GM21423 (cell line): ENCODE measurements at regions not wholly inside any gene's neighbourhood (a gene's known extent, or its start where the extent isn't known, plus 50 kb on each side); places are given as distances from the start of the nearest gene placed in this dataset.
"Not testable (repeated sequence)": the region's sequence is repeated elsewhere in the genome, so short reads cannot be mapped to it uniquely, and the experiment has no call there.

Source experiments
- ATAC-seq: cut with Tn5 transposase; IDR thresholded peaks from one replicate; pipeline ENCODE4 v1.9.1; 2021; ENCODE audit warnings: mild to moderate bottlenecking, moderate library complexity; ENCODE audit not compliant: unreplicated experiment

DNA sequence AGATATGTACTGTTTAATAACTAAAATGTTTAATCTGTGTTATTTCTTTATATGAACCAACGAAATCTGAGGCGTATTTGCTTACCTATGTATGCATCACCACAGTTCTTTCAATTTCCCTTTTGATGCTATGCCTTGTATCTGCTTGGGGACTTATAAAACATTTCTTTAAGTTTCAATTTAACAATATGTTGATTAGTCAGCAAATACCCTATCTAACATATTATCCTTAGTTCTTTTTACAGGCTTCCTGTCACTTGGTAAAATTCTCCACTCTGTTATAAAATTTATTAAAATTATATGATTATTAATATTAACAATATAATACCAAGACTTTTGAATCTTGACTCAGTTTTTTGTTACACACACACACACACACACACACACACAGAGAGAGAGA lies 174.3 kb downstream of the CPS1 start:
- no peak for ATAC-seq

DNA sequence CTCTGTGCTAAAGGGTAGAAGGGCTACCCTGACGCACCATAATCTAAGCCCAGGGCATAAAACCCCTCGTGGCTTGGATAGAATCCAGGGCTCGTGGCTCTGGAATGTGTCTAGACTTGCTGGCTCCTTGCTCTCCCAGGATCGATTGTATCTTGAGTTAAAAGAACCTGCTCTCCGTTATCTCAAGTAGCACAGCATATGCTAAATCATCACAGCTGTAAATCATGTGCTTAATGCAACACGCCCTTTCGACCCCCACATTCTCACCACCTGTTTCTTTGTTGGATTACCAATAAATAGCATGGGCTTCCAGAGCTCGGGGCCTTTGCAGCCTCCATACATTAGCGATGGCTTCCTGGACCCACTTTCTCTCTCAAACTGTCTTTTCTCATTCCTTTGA lies 190.4 kb downstream of the CPS1 start:
- not testable (repeated sequence) for ATAC-seq

DNA sequence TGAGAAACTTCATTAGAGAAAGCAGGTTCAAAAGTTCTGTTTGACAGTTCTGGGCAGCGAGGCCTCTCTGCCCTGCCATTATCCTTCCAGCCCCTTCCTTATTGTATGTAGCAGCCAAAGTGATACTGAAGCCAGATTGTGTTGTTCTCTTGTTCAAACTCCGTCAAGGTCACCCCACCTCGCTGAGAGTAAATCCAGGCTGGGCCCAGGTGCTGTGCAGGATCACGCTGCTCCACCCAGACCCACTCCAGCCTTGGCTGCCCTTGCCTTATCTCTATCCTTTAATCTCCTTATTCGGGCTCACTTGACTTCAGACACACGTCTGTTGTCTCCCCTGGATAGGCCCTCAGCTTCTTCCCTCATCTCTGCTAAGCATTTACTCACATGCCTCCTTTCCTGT lies 196.1 kb downstream of the CPS1 start:
- ATAC-seq, result no peak

DNA sequence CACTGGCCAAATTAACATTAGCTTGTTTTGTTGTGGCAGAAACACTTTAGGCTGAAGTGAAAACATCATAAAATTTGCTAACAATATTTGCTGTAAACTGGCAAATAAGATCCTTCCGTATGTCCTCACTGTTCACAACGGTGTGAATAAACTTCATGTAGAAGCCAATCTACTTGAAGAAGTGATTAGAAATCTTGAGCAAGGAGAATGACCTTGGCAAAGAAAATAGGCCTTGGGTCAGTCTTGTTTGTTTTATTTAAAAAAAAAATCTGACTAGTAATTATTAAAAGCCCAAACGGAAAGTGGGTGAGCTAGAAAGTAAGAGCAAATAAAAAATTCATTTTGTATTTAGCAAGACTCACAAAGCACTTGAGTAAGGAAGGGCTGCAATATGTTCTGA lies 197.0 kb downstream of the CPS1 start:
- ATAC-seq, result no peak

DNA sequence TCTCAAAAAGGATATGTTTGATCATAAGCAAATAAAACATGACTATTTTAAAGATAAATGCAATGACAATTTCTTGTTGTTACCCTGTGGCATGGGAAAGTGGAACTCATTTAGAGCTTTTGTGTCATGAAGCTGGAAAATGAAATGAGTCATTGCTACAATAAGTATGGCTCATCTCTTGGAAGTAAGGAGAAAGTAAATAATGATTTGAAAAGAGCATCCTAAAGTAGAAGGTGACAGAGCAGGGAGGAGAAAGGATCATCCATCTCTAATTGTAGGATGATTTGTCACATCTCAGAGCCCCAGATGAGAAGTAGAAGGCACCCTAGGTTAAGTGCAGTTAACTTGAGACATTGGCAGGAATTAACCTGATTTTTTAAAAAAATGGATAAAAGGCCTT lies 200.5 kb downstream of the CPS1 start:
- no peak for ATAC-seq

DNA sequence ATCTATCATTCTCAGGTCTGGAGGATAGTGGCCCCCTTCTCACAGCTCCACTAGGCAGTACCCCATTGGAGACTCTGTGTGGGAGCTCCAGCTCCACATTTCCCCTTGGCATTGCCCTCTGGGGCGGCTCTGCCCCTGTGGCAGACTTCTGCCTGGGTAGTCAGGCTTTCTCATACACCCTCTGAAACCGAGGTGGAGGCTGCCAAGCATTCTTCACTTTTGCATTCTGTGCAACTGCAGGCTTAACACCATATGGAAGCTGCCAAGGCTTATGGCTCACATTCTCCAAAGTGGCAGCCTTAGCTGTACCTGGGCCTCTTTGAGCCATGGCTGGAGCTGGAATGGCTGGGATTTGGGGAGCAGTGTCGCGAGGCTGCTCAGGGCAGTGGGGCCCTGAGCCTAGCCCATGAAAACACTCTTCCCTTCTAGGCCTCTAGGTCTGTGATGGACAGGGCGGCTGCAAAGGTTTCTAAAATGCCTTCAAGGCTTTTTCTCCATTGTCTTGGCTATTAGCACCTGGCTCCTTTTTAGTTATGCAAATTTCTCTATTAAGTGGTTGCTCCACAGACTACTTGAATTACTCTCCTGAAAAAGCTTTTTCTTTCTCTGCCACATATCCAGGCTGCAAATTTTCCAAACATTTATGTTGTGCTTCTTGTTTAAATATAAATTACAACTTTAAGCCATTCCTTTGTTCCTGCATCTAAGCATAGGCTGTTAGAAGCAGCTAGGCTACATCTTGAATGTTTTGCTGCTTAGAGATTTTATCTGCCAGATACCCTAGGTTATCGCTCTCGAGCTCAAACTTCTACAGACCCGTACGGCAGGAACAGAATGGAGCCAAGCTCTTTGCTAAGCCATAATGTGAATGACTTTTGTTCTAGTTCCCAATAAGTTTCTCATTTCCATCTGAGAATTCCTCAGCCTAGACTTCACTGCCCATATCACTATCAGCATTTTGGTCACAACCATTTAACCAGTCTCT lies 206.5 kb downstream of the CPS1 start:
- no peak for ATAC-seq

DNA sequence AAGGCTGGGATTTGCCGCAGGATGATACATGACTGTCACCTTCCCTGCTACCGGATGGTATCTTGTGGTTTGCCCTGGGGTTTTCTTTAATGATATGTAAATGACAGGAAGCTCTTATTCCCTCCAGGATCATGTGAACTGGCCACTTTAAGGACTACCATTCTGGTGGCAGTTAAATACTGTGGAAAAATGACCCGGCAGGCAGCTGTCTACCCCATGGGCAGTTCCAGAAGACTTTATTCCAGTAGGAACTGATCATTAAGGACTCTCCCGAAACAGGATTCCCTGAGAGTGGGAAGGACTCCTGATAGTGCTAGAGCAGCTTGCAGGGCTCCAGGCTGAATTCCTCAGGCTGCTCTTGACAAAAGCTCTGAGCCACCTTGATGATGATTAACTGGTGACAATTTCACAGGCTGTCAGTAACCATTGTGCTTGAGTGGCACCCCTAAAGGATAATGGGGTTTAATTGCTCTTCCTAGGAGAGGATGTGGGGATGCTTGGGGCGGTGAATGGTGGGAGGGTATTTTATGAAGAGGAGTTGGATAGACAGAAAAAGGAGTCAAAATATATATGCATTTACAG lies 212.0 kb downstream of the CPS1 start:
- ATAC-seq, result no peak

DNA sequence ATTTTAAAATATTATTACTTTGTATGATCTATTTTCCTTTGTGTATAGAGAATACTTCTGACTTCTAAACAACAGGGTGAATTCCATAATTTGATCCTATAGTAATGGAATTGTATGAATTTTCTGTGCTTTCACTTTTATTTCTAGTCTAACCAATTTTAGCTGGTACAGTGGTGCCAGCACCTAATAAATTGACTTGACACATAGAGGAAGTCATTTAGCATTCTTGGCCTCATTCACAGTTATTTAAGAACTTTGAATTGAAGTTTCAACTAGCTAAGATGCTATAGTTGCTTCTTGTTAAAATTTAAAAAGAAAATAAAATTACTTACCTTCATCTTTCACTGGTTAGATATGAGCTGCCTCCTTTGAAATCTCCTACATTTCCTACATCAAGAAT lies 220.4 kb downstream of the CPS1 start:
- ATAC-seq, result no peak

DNA sequence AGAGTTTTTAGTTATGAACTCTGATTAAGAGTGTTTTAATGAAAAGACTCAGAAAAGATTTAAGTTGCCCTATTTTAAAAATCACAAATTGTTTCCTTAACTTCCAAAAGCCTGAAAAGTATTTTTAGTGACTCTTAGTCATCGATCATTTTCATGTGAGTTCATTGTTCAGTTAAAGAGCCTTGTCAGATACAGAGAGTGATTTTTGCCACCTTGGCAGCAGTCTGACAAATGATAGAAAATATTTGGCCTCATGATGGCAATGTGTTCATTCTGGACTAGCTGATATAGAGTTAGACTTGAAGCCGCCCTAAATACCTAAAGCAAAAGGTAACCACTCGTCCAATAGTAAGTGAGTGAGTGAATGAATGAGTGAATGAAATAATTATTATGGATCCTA lies 225.8 kb downstream of the CPS1 start:
- no peak for ATAC-seq

DNA sequence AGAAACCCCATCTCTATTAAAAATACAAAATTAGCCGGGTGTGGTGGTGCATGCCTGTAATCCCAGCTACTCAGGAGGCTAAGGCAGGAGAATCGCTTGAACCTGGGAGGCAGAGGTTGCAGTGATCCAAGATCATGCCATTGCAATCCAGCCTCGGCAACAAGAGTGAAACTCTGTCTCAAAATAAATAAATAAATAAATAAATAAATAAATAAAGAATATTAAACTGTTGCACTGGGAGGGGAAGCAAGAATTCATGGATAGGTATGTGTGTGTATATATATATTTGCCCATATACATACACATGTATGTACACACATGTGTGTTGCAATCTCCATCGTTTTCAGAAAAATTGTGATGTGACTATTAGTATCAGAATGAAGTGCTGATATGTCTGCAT lies 231.4 kb downstream of the CPS1 start:
- ATAC-seq, result not testable (repeated sequence)

DNA sequence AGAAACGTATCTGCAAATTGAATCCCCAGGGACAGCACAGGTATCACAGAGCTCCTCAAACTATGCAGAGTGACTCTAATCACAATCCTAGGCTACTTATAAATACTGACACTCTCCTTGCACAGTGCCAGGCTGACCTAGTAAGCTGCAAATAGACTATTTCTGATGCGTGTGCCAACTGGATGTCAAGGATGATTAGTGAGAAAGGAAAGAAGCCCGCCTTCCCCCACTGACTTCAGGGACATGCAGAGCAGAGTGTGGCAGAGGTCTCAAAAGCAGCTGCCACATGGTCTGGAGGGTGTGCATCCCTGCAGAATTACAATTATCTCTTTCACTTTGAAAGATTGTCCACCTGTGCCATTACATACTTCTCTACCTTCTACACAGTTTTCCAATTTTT lies 235.6 kb downstream of the CPS1 start:
- ATAC-seq, result no peak

DNA sequence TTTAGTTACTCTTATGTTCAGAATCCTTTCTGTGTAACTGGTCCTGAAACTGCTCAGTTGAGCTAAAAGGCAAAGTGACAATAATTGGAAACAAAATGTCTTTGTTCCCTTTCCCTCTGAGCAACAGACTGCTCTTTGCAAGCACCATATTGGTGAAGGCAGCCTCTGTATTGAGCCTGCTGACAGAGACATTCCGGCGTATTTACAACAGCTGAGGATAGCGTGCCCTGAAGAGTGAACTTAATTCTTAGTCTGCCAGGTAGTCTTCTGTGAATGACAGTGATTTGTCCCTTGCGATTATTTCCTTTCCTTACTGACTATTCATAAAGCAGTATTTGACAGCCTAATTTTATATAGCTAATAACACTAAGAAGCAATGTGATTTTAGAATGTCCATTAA lies 239.1 kb downstream of the CPS1 start:
- no peak for ATAC-seq

DNA sequence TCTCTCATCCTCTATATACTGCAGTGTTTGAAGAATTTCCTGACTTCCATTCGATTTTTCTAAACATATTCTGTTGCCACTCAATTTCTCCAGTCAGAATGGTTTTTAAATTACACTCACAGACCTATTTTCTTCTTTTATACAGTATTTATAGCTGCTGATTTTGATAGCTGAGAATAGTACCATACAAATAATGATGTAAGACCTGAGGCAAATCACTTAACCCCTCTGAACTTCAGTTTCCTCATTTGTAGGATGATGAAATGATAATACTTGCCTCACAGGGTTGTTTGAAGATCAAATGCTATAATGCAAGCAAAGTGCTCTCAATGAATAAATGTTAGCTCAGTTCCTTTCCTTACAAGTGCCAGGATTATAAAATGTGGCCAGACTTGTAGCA lies 241.8 kb downstream of the CPS1 start:
- ATAC-seq, result no peak

DNA sequence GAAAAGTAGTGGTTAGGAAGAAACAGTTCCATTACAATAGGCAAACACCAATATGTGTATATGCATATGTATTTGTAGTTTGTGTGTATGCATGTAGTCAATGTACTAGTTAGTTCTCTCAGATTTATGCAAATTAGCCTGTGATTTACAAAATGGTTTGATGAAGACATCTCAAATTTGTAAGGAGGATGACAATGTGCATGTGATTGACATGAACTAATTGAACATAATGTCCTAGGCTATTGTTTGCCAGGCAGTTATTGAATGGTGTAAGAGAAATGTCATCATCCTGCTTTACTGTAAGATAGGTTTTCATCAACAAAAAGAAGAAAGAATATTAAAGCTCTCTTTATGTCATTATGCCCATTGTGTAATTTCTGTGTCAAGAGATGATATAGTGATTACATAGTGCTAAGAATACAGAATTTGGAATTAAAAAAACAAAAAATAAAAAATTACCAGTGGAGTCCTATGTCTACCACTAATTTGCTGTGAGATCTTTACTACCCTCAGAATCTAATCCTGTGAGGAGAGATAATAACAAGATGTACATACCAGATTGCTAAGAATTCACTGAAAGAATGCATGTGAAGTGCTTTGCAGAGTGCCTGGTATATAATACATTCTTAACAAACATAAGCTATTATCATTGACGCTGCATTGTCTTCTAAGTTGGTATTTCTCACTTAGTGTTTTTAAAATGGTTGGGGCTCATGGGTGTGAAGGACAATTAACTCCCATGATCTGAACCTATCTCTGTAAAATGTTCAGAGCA lies 258.0 kb downstream of the CPS1 start:
- no peak for ATAC-seq

DNA sequence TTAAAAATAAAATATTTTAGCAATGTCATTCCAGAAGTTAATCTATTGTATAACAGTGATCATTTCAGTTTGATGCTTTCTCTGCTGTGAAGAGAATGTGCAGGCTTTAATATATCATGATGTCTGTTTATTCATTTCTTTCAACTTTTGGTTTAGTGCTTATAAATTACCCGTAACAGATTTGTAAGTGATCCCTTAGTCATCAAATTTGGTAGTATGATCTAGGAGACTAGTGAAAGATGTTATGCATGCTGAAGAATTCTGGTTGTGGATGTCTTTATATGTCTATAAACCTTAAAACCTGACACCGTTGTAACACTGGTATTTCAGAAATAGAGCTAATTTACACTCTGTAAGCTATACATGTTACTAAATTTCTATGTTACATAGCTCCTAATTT lies 260.4 kb downstream of the CPS1 start:
- no peak for ATAC-seq

DNA sequence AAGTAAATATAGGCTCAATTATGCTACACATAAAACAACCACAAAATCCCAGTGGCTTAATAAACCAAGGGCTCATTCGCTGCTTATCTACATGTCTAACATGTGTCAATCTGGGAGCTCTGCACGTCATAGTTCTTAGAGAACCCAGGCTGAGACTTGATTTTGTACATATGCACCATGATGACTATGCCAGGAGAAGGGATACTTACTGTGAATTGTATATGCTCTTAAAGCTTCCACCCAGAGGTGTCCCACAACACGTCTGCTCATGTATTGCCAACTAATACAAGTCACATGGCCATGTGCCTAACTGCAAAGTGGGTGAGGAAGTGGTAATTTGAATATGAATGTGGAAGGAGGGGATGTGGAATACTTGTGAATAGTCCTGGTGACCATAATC lies 262.1 kb downstream of the CPS1 start:
- ATAC-seq, result no peak

DNA sequence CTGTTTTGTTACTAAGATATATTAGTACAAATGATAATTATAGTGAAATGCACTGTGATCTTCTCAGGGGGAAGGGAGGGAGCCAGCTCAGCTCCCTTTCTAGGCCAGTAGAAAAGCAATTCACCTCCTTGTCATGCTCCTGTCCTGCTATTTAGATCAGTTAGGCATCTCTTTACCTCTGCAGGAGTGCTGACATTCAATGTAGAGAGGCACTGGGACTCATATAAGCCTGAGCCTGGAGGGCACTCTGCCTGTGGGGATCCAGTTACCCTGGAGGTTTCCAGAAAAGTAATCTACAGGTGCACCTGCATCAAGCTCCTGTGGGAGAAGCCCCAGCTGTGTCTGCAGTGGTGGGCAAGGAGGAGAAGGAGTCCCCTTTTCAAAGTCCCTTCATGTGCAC lies 277.0 kb downstream of the CPS1 start:
- ATAC-seq, result no peak

DNA sequence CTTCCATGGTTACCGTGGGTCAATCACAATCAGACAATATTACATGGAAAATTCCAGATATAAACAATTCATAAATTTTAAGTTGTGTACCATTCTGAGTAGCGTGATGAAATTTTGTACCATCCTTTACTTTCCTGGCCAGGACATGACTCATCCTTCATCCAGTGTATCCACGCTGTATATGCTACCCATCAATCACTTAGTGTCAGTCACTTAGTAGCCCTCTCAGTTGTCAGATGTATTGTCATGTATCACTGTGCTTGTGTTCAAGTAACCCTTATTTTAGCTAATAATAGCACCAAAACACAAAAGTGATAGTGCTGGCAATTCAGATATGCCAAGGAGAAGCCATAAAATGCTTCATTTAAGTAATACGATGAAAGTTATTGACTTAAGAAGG lies 282.6 kb downstream of the CPS1 start:
- no peak for ATAC-seq

DNA sequence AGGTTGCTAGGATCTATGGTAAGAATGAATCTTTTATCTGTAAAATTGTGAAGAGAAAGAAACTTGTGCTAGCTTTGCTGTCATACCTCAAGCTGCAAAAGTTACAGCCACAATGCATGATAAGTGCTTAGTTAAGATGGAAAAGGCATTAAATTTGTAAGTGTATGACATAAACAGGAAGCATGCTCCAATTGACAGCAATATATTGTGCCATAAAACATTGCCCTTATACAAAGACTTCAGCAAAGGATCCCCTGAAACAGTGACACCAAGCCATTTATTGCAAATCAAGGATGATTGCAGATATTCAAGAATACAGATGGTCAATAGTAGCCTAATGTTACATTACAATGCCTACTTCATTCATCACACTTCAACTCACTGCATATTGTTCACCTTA lies 283.1 kb downstream of the CPS1 start:
- no peak for ATAC-seq

DNA sequence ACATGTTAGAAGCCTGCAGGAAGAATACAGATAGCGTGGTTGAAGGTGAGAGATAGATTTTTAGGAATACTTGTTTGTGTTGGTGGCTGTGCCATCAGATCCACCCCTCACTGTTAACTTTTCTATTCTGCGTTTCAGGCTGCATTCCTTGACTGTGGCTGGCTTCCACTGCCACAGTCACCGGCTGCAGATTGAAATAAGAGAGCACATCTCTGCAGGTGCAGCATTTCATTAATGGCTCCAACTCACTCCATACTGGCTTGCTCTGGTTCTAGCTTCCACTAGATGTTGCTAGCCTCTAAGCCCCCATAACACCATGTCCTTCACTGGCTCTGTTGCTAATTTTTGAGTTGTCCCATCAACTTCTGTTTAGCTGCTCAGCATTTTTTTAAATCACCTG lies 286.5 kb downstream of the CPS1 start:
- ATAC-seq, result no peak

DNA sequence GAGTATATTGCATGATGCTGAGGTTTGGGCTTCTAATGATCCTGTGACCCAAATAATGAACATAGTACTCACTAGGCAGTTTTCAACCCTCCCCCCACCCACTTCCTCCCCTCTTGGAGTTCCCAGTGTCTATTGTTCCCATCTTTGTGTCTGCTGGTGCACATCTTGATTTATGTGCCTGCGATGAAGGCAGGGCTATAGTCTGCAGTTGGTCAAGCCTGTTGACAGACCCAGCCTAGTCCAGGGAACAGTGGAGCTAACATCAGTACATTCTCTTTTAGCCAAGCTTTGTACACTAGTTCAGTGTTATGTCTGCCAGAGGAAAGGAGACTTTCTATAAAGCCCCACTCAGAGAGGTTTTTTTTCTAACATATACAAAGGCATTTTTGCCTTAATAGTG lies 287.6 kb downstream of the CPS1 start:
- no peak for ATAC-seq

DNA sequence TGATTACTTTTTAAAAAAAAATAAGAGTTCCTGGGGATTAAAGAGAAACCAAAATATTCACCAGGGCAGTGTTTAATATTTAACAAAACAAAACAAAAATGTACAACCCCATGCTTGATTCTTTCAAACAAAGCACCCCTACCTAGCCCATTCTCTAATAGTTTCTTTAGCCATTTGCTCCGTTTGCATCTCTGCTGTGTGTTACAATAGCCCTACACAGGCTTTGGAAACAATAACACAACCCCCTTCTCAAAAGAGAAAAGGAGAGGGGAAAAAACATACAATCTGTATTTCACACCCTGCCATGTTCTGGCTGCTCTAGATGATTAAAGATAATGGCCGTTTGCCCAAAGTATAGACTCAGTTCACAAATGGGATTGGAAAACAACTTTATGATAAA lies 302.9 kb downstream of the CPS1 start:
- no peak for ATAC-seq
